ENCODE measurements at regions not wholly inside any gene's neighbourhood (a gene's known extent, or its start where the extent isn't known, plus 50 kb on each side); places are given as distances from the start of the nearest gene placed in this dataset.

GRCh38 chr5:163369776-163370385 is 67.5 kb upstream of the CCNG1 start:
- DNase-seq, result no peak

DNA sequence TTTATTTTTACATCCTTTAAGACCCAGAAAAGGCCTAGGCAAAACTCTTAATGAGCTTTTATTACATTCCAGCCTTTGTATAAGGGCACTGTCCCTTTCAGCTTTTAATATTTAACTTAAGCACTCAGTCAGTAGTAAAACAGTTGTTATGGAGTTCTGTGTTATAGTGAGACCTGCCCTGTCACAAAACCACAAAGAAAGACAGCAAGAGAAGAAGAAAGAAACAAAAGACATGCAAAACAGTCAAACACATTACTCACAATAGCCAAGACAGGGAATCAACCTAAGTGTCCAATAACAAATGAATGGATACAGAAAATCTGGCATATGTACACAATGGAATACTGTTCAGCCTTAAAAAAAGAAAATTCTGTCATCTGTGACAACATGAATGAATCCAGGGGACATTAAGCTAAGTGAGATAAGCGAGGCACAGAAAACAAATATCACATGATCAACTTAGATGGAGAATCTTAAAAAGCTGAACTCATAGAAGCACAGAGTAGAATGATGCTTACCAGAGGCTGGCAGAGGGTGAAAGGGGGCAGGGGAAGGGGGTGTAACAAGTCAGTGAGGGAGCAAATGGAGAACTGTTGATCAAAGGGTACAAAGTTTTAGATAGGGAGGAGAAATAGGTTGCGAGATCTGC is 63.8 kb upstream of the CCNG1 start:
- DNase-seq, result no peak

- no peak for DNase-seq
Measured at GRCh38 chr5:163377982-163378381, 59.4 kb upstream of the CCNG1 start.

DNA sequence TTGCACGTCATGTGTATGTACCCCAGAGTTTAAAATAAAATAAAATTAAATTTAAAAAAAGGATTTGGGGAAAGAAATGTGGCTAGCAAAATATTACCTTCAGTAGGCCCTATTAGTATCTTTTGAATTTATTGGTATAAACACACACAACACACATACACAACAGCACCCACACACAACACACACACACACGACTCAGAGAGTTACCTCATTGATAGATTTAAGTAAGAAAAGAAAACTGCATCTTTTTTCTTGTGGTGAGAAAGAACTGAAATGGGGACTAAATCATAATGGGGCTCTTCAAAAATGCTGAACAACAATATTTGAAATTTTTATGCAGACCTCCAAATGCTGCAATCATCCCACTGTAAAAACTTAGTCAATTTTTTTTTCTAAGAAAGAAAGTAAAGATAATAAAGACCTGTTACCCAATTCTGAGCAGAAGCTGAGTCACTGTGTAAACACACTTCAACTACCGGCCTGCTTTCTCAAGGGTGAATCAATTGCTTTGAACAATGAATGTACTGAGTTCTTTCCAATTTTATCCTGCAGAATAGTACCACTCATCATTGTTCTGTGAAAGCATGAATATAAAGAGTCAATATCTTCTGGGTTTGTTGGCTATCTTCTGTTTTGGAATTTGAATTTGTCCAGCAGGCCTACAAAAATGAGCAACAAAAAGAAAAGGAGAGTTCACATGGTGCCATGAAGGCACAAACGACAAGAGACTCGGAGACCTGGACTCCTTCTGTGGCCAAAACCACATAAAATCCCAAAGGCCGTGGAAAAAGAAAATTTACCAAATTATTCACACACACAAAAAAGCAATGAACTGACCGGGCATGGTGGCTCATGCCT is 57.9 kb upstream of the CCNG1 start:
- no peak for DNase-seq

- no peak for DNase-seq
Measured at GRCh38 chr5:163381832-163382231, 55.6 kb upstream of the CCNG1 start.

- DNase-seq, result no peak
Measured at GRCh38 chr5:163383754-163384153, 53.6 kb upstream of the CCNG1 start.

DNA sequence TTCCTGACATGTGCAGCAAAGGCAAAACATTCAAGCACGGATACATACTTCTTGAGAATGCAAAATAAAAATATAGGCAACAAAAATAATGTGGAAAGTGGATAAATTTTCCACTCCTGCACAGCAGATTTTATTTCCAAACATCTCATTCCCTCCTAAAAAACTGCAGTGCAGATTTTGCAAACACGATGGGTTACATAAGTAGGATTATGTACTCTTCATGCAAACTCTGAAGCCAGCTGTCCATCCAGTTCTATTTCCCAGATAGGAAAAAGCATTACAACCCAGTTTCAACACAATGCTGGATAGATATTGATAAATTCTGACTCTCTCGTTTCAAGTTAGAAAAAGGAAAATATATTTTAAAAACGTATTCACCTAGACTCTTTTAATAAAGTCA is 52.7 kb upstream of the CCNG1 start:
- DNase-seq, result no peak

GRCh38 chr5:163385271-163385670 is 52.1 kb upstream of the CCNG1 start:
- DNase-seq, result no peak

DNA sequence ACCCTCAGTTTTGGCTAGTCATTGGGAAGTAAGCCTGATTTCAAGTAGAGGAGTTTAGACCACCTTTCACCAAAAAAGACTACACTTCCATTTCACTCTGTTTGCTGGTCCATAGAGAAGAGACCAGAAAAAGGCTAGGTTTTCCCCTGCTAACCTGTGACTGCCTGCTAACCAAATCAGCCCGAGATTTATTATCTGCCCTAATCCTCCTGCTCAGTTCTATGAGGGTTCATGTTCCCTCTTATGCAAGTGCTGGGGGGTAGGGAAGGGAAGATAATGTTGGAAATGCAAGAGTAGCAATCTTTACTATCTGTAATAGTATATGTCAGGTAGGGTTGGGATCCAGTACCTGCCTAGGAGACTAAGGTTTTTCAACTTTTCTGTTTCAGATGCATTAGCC is 51.6 kb upstream of the CCNG1 start:
- DNase-seq, result no peak

DNA sequence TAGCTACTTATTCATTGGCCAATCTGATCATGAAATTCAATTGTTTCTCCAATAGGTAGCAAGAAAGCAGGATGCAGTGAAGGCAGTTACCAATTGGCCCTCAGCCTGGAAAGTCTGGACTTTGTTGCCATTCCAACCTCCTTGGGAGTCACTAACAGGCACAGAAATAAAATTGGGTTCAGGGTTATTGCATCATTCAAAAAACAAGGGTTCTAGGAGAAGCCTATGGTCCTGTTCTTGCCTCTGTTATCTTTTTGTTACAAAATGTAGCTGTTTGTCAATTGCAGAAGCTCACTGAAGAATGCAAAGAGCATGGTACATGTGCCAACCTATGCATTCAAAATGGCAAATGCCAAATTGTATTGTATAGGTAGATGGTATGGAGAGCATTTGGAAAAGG is 51.0 kb upstream of the CCNG1 start:
- DNase-seq, result no peak

GRCh38 chr5:163387589-163388343 is 49.6 kb upstream of the CCNG1 start:
- no peak for DNase-seq

Data from stimulated activated CD4-positive, alpha-beta T cell treated with anti-CD3 and anti-CD28 coated beads, Interleukin-2, amount 100 ng/mL, for 48 hours (primary cell).